ENCODE measurements at regions not wholly inside any gene's neighbourhood (a gene's known extent, or its start where the extent isn't known, plus 50 kb on each side); places are given as distances from the start of the nearest gene placed in this dataset.

- H3K9me3 ChIP-seq (ENCODE audit: low read depth), result no peaks in the 10 kb centered on the region
- no peak for TF ChIP-seq EZH2phosphoT487 (IDR thresholded peaks at IDR 0.05; ENCODE audit: low read depth, severe bottlenecking, unreplicated experiment)
- no peak for TF ChIP-seq CTCF (IDR thresholded peaks at IDR 0.05; ENCODE audit: poor library complexity)
- TF ChIP-seq EZH2 (IDR thresholded peaks at IDR 0.05; ENCODE audit: borderline replicate concordance), result no peak
- WGBS (ENCODE audit: low lambda C conversion rate, missing lambda C conversion rate), result 92% methylated on average over 6 of the region's 6 CpGs
- no peak overlapping the region for H3K4me3 ChIP-seq
- no peak overlapping the region for H3K27ac ChIP-seq
- no peaks in the 10 kb centered on the region for H3K9me2 ChIP-seq (replicated peaks; ENCODE audit: insufficient read depth)
- H2AFZ ChIP-seq, result no peak overlapping the region
- H3K4me2 ChIP-seq, result no peak overlapping the region
- H3K79me2 ChIP-seq, result no peaks in the 10 kb centered on the region
- no peaks in the 10 kb centered on the region for H4K20me1 ChIP-seq (ENCODE audit: insufficient read depth, poor library complexity, severe bottlenecking)
- DNase-seq (ENCODE audit: low spot score), result no peak
- no peaks in the 10 kb centered on the region for H3K27me3 ChIP-seq
- H3K4me1 ChIP-seq (ENCODE audit: insufficient read depth), result no peaks in the 10 kb centered on the region
- H3K36me3 ChIP-seq (replicated peaks; ENCODE audit: insufficient read depth, low read depth), result no peaks in the 10 kb centered on the region
Measured at GRCh38 chr17:59470624-59471297, 94.6 kb upstream of the DHX40 start.

DNA sequence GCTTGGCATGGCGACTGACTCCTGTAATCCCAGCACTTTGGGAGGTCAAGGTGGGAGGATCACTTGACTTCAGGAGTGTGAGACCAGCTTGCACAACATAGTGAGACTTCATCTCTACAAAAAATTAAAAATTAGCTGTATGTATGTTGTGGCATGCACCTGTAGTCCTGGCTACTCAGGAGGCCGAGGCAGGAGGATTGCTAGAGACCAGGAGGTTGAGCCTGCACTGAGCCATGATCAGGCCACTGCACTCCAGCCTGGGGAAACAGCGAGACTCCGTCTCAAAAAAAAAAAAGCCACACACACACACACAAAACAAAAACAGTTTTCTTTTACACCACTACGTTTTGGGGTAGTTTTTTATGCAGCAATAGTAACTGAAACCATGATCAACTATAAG is 89.0 kb upstream of the DHX40 start:
- Histone ChIP-seq H3K4me1 (ENCODE audit: insufficient read depth) (no peaks in the 10 kb centered on the region), H3K36me3 (replicated peaks; ENCODE audit: insufficient read depth, low read depth) (no peaks in the 10 kb centered on the region), H3K27ac (no peak overlapping the region), H3K9me2 (replicated peaks; ENCODE audit: insufficient read depth) (no peaks in the 10 kb centered on the region), H3K4me2 (no peak overlapping the region), H3K9me3 (ENCODE audit: low read depth) (no peaks in the 10 kb centered on the region), H3K27me3 (no peaks in the 10 kb centered on the region), H2AFZ (no peak overlapping the region), H3K79me2 (no peaks in the 10 kb centered on the region), H3K4me3 (no peak overlapping the region), H4K20me1 (ENCODE audit: insufficient read depth, poor library complexity, severe bottlenecking) (no peaks in the 10 kb centered on the region)
- no peak for TF ChIP-seq EZH2 (IDR thresholded peaks at IDR 0.05; ENCODE audit: borderline replicate concordance)
- no peak for TF ChIP-seq CTCF (IDR thresholded peaks at IDR 0.05; ENCODE audit: poor library complexity)
- WGBS (ENCODE audit: low lambda C conversion rate, missing lambda C conversion rate), result 87% methylated on average over 5 of the region's 5 CpGs
- no peak for DNase-seq (ENCODE audit: low spot score)

DNA sequence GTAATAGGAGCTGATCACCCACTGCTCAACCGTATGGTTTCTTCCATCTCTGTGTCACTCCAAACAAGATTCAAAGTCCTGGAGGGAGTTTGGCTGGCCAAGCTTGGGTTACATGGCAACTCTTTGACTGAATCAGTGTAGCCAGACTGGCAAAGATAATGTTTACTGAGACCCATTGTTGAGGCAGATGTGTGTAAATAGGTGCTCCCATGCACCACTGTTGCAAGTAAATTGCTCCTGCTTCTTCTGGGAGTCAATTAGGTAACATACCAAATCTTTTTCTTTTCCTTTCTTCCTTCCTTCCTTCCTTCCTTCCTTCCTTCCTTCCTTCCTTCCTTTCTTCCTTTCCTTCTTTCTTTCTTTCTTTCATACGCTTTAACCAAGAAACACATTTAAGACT is 86.3 kb upstream of the DHX40 start:
- Histone ChIP-seq H3K4me1 (ENCODE audit: insufficient read depth) (no peaks in the 10 kb centered on the region), H3K79me2 (no peaks in the 10 kb centered on the region), H3K27ac (no peak overlapping the region), H3K4me3 (no peak overlapping the region), H3K4me2 (no peak overlapping the region), H3K27me3 (no peaks in the 10 kb centered on the region), H3K9me2 (replicated peaks; ENCODE audit: insufficient read depth) (no peaks in the 10 kb centered on the region), H4K20me1 (ENCODE audit: insufficient read depth, poor library complexity, severe bottlenecking) (no peaks in the 10 kb centered on the region), H2AFZ (no peak overlapping the region), H3K9me3 (ENCODE audit: low read depth) (no peaks in the 10 kb centered on the region), H3K36me3 (replicated peaks; ENCODE audit: insufficient read depth, low read depth) (no peaks in the 10 kb centered on the region)
- DNase-seq (ENCODE audit: low spot score), result no peak
- no peak for TF ChIP-seq EZH2phosphoT487 (IDR thresholded peaks at IDR 0.05; ENCODE audit: low read depth, severe bottlenecking, unreplicated experiment)
- no peak for TF ChIP-seq EZH2 (IDR thresholded peaks at IDR 0.05; ENCODE audit: borderline replicate concordance)
- no peak for TF ChIP-seq CTCF (IDR thresholded peaks at IDR 0.05; ENCODE audit: poor library complexity)
- 83% methylated on average over 2 of the region's 2 CpGs for WGBS (ENCODE audit: low lambda C conversion rate, missing lambda C conversion rate)

- Histone ChIP-seq H4K20me1 (ENCODE audit: insufficient read depth, poor library complexity, severe bottlenecking) (no peaks in the 10 kb centered on the region), H3K4me1 (ENCODE audit: insufficient read depth) (no peaks in the 10 kb centered on the region), H3K4me3 (no peak overlapping the region), H3K79me2 (no peaks in the 10 kb centered on the region), H3K36me3 (replicated peaks; ENCODE audit: insufficient read depth, low read depth) (no peaks in the 10 kb centered on the region), H3K4me2 (no peak overlapping the region), H3K9me2 (replicated peaks; ENCODE audit: insufficient read depth) (no peaks in the 10 kb centered on the region), H2AFZ (no peak overlapping the region), H3K9me3 (ENCODE audit: low read depth) (no peaks in the 10 kb centered on the region), H3K27ac (no peak overlapping the region), H3K27me3 (no peaks in the 10 kb centered on the region)
- TF ChIP-seq EZH2phosphoT487 (IDR thresholded peaks at IDR 0.05; ENCODE audit: low read depth, severe bottlenecking, unreplicated experiment) (no peak), CTCF (IDR thresholded peaks at IDR 0.05; ENCODE audit: poor library complexity) (no peak), EZH2 (IDR thresholded peaks at IDR 0.05; ENCODE audit: borderline replicate concordance) (no peak)
- no peak for DNase-seq (ENCODE audit: low spot score)
- 78% methylated on average over 5 of the region's 5 CpGs for WGBS (ENCODE audit: low lambda C conversion rate, missing lambda C conversion rate)
Measured at GRCh38 chr17:59483860-59484259, 81.5 kb upstream of the DHX40 start.

Data from hepatocyte (in vitro differentiated cells).